IMR-90 (cell line): ENCODE measurements at regions not wholly inside any gene's neighbourhood (a gene's known extent, or its start where the extent isn't known, plus 50 kb on each side); places are given as distances from the start of the nearest gene placed in this dataset.

Experiments used
- ATAC-seq: fragments of 200-7000 bp; cut with Tn5 transposase; 2 replicates; pipeline ENCODE4 v1.9.1; 2020; ENCODE audit warnings: low read depth, mild to moderate bottlenecking, moderate library complexity
- BruUV-seq: library from RNA; stranded (reverse); fragments of 400-500 nt; replicated peaks from 2 replicates; lab custom pipeline; 2021; lab: Mats Ljungman, UMichigan
- CTCF ChIA-PET: fragments of 300-600 bp; formaldehyde crosslinking; extraction: SDS; loops from one replicate; lab custom pipeline; 2021; ENCODE audit warnings: antibody characterized with exemption; lab: Yijun Ruan, JAX
- POLR2A ChIA-PET: fragments of 300-600 bp; sonication (Branson Sonifier 250); formaldehyde crosslinking; loops from one replicate; lab custom pipeline; 2022; ENCODE audit warnings: antibody characterized with exemption; ENCODE audit not compliant: unreplicated experiment; lab: Charles Lee
- DNase-seq: peaks from one replicate; pipeline ENCODE4 v3.0.0; 2013
- H2AFZ ChIP-seq: replicated peaks from 2 replicates; pipeline ENCODE3; 2013; ENCODE audit warnings: low read length, mild to moderate bottlenecking; ENCODE audit not compliant: poor library complexity
- H2AK5ac ChIP-seq: 2 replicates; pipeline ENCODE4 v1.6.1; 2013; ENCODE audit warnings: low read depth, low read length, inconsistent platforms
- H2AK9ac ChIP-seq: replicated peaks from 2 replicates; pipeline ENCODE3; 2013; ENCODE audit warnings: mild to moderate bottlenecking, low read depth, low read length, moderate library complexity; ENCODE audit not compliant: poor library complexity
- H2BK120ac ChIP-seq: 2 replicates; pipeline ENCODE4 v1.6.1; 2013; ENCODE audit warnings: low read depth, low read length, inconsistent platforms
- H2BK15ac ChIP-seq: 3 replicates; pipeline ENCODE4 v1.6.1; 2013; ENCODE audit warnings: low read depth, low read length, inconsistent platforms
- H2BK20ac ChIP-seq: 2 replicates; pipeline ENCODE4 v1.6.1; 2013; ENCODE audit warnings: low read depth, mild to moderate bottlenecking, inconsistent platforms, low read length, moderate library complexity
- H2BK5ac ChIP-seq: 2 replicates; pipeline ENCODE4 v1.6.1; 2013; ENCODE audit warnings: mild to moderate bottlenecking, low read depth, low read length, inconsistent platforms; ENCODE audit not compliant: poor library complexity, severe bottlenecking
- H3K14ac ChIP-seq: replicated peaks from 2 replicates; pipeline ENCODE4 v1.6.1; 2013; ENCODE audit warnings: low read depth, low read length, inconsistent platforms
- H3K18ac ChIP-seq: 2 replicates; pipeline ENCODE4 v1.6.1; 2013; ENCODE audit warnings: low read depth, low read length, control low read depth
- H3K23ac ChIP-seq: 2 replicates; pipeline ENCODE4 v1.6.1; 2013; ENCODE audit warnings: low read depth, low read length, inconsistent platforms
- H3K27ac ChIP-seq: 2 replicates; pipeline ENCODE4 v1.5.1; 2013; ENCODE audit warnings: mild to moderate bottlenecking, control low read depth, low read length; ENCODE audit not compliant: insufficient read depth
- H3K27me3 ChIP-seq: 2 replicates; pipeline ENCODE4 v1.6.1; 2013; ENCODE audit warnings: low read length; ENCODE audit not compliant: control insufficient read depth, insufficient read depth
- H3K36me3 ChIP-seq: 2 replicates; pipeline ENCODE4 v1.6.1; 2013; ENCODE audit warnings: low read length, mixed read lengths; ENCODE audit not compliant: control insufficient read depth, insufficient read depth
- H3K4ac ChIP-seq: 2 replicates; pipeline ENCODE4 v1.6.1; 2013; ENCODE audit warnings: low read depth, low read length, inconsistent platforms
- H3K4me1 ChIP-seq: 2 replicates; pipeline ENCODE4 v1.6.1; 2013; ENCODE audit warnings: low read length, mixed read lengths; ENCODE audit not compliant: control insufficient read depth, insufficient read depth
- H3K4me2 ChIP-seq: 2 replicates; pipeline ENCODE4 v1.6.1; 2013; ENCODE audit warnings: low read depth, mild to moderate bottlenecking, control low read depth, low read length, moderate library complexity
- H3K4me3 ChIP-seq: 2 replicates; pipeline ENCODE4 v1.5.1; 2013; ENCODE audit warnings: low read depth, mild to moderate bottlenecking, control low read depth, low read length, moderate library complexity; ENCODE audit not compliant: insufficient read depth
- H3K56ac ChIP-seq: 2 replicates; pipeline ENCODE4 v1.6.1; 2013; ENCODE audit warnings: low read length, inconsistent platforms; ENCODE audit not compliant: insufficient read depth; ENCODE audit errors: extremely low read depth
- H3K79me1 ChIP-seq, 2 experiments: 2 replicates each; pipeline ENCODE4 v1.6.1; 2013; ENCODE audit warnings: low read length in 2 of 2, inconsistent platforms in 1 of 2, low read depth in 1 of 2
- H3K9ac ChIP-seq: 2 replicates; pipeline ENCODE4 v1.6.1; 2013; ENCODE audit warnings: low read depth, low read length, control low read depth
- H3K9me1 ChIP-seq: 2 replicates; pipeline ENCODE4 v1.6.1; 2013; ENCODE audit warnings: low read length, inconsistent platforms; ENCODE audit not compliant: insufficient read depth
- H3K9me3 ChIP-seq: 2 replicates; pipeline ENCODE4 v1.6.1; 2013; ENCODE audit warnings: low read length; ENCODE audit not compliant: control insufficient read depth, insufficient read depth
- H4K20me1 ChIP-seq: 2 replicates; pipeline ENCODE4 v1.6.1; 2013; ENCODE audit warnings: low read length, inconsistent platforms; ENCODE audit not compliant: insufficient read depth
- H4K5ac ChIP-seq: 2 replicates; pipeline ENCODE4 v1.6.1; 2013; ENCODE audit warnings: mild to moderate bottlenecking, low read depth, low read length, control low read depth
- H4K8ac ChIP-seq, 2 experiments: 2 replicates each; pipeline ENCODE4 v1.6.1; 2013; ENCODE audit warnings: low read depth in 2 of 2, low read length in 2 of 2, control low read depth in 1 of 2, inconsistent platforms in 1 of 2
- H4K91ac ChIP-seq: 2 replicates; pipeline ENCODE4 v1.6.1; 2013; ENCODE audit warnings: low read depth, low read length, inconsistent platforms; ENCODE audit not compliant: insufficient read depth
- BHLHE40 ChIP-seq: fragments of 150-350 bp; IDR thresholded peaks from 2 replicates; pipeline ENCODE4 v1.6.1; 2016; ENCODE audit warnings: mild to moderate bottlenecking, low read depth, low read length
- CEBPB ChIP-seq: IDR thresholded peaks from 2 replicates; pipeline ENCODE4 v1.6.1; 2012; ENCODE audit warnings: low read depth, low read length, improper control_type of control experiment
- CHD1 ChIP-seq: IDR thresholded peaks from 2 replicates; pipeline ENCODE4 v1.6.1; 2012; ENCODE audit warnings: low read depth, low read length, improper control_type of control experiment
- CTCF ChIP-seq: conservative IDR thresholded peaks from 2 replicates; pipeline ENCODE4 v1.5.1; 2012; ENCODE audit warnings: mild to moderate bottlenecking, low read depth, low read length, improper control_type of control experiment
- FOS ChIP-seq: fragments of 150-350 bp; IDR thresholded peaks from 2 replicates; pipeline ENCODE4 v1.6.1; 2016; ENCODE audit warnings: low read depth, low read length
- MAFK ChIP-seq: IDR thresholded peaks from 2 replicates; pipeline ENCODE4 v1.6.1; 2012; ENCODE audit warnings: low read depth, low read length, improper control_type of control experiment
- MAZ ChIP-seq: IDR thresholded peaks from 2 replicates; pipeline ENCODE4 v1.6.1; 2012; ENCODE audit warnings: low read depth, mild to moderate bottlenecking, low read length, improper control_type of control experiment, moderate library complexity, borderline replicate concordance
- MXI1 ChIP-seq: IDR thresholded peaks from 2 replicates; pipeline ENCODE4 v1.6.1; 2012; ENCODE audit warnings: low read depth, mild to moderate bottlenecking, low read length, moderate library complexity, borderline replicate concordance
- NFE2L2 ChIP-seq: fragments of 150-350 bp; IDR thresholded peaks from 2 replicates; pipeline ENCODE4 v1.6.1; 2016; ENCODE audit warnings: low read depth, mild to moderate bottlenecking, low read length
- POLR2A ChIP-seq: IDR thresholded peaks from 2 replicates; pipeline ENCODE4 v1.6.1; 2012; ENCODE audit warnings: mild to moderate bottlenecking, low read depth, low read length
- RAD21 ChIP-seq: IDR thresholded peaks from 2 replicates; pipeline ENCODE4 v1.6.1; 2012; ENCODE audit warnings: low read length, improper control_type of control experiment
- RFX5 ChIP-seq: IDR thresholded peaks from 2 replicates; pipeline ENCODE4 v1.8.0; 2012; ENCODE audit warnings: low read depth, mild to moderate bottlenecking, low read length, moderate library complexity
- SMC3 ChIP-seq: fragments of 150-350 bp; IDR thresholded peaks from 2 replicates; pipeline ENCODE4 v1.6.1; 2016; ENCODE audit warnings: low read depth, mild to moderate bottlenecking, antibody characterized with exemption, low read length, moderate library complexity
- WGBS, 2 experiments: methylation state at CpG; one replicate each; pipeline versions ENCODE4 v1.1.5 to v1.1.7; 2013; ENCODE audit warnings: missing lambda C conversion rate in 2 of 2; ENCODE audit not compliant: insufficient read length in 1 of 2; ENCODE audit errors: extremely low coverage in 2 of 2; 5-methylcytosine and 5-hydroxymethylcytosine counted together
- dilution Hi-C: fragments of 300-500 bp; cut with HindIII; formaldehyde crosslinking; loops from one replicate; pipeline ENCODE4 v1.14.3; 2018; ENCODE audit warnings: low sequenced_read_pairs; ENCODE audit not compliant: unreplicated experiment
- in situ Hi-C: fragments of 300-500 bp; cut with MboI; formaldehyde crosslinking; loops from 3 replicates; pipeline ENCODE4 v1.14.3; 2019; ENCODE audit warnings: low sequenced_read_pairs, inconsistent platforms, mixed read lengths
- intact Hi-C: fragments of 100-400 bp; cut with micrococcal nuclease; formaldehyde crosslinking; loops from 2 replicates; pipeline ENCODE4 v1.10.0; 2022
- TF ChIP-seq, protein P1 (sequence below): fragments of 150-350 bp; IDR thresholded peaks from 2 replicates; pipeline ENCODE4 v1.6.1; 2017; ENCODE audit warnings: mild to moderate bottlenecking, antibody characterized with exemption, low read length, low read depth
- TF ChIP-seq, protein P2 (sequence below): fragments of 150-350 bp; IDR thresholded peaks from 2 replicates; pipeline ENCODE4 v1.6.1; 2016; ENCODE audit warnings: low read depth, mild to moderate bottlenecking, low read length, moderate library complexity, borderline replicate concordance

DNA sequence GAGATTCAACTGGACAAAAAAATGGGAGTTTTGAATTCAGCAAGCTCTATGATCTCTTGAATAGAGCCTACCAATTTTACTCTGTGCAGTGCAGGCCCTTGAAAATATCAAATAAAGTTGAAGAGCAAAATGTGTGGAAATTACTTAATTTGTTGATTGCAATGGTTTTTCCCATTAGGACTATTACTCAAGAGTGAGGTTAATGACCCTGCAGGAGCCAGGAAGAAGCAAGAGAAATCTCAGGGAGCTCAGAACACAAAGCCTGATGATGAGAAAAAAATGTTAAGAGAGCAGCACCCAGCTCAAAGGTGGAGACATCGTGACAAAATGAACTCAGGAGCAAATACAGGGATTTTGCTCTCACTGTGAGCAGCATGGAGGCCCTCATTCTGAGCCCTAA, 337.6 kb upstream of the TRIB2 start:
- POLR2A ChIA-PET, result no interaction called here

More for the DNA sequence above, 337.6 kb upstream of the TRIB2 start:
- no peak overlapping the region for H3K27ac ChIP-seq
- DNase-seq (no peak), ATAC-seq (no peak)
- H3K56ac ChIP-seq, result no peak overlapping the region
- no peak overlapping the region for H2AK9ac ChIP-seq
- no peak overlapping the region for H2BK15ac ChIP-seq
- H4K8ac ChIP-seq, result no peak overlapping the region
- CTCF ChIA-PET, result no interaction called here
- H3K18ac ChIP-seq, result no peak overlapping the region
- H3K9me3 ChIP-seq, result no peaks in the 10 kb centered on the region
- no TSS peak for BruUV-seq
- H2AK5ac ChIP-seq, result no peak overlapping the region
- H3K9ac ChIP-seq, result no peak overlapping the region
- no peak for TF ChIP-seq BHLHE40
- no peak for TF ChIP-seq FOS
- no peak for TF ChIP-seq SMC3
- no peak for TF ChIP-seq MAFK
- no peak for TF ChIP-seq MAZ
- TF ChIP-seq, protein P1, sequence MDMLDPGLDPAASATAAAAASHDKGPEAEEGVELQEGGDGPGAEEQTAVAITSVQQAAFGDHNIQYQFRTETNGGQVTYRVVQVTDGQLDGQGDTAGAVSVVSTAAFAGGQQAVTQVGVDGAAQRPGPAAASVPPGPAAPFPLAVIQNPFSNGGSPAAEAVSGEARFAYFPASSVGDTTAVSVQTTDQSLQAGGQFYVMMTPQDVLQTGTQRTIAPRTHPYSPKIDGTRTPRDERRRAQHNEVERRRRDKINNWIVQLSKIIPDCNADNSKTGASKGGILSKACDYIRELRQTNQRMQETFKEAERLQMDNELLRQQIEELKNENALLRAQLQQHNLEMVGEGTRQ, result no peak
- TF ChIP-seq CEBPB, result no peak
- TF ChIP-seq, protein P2, sequence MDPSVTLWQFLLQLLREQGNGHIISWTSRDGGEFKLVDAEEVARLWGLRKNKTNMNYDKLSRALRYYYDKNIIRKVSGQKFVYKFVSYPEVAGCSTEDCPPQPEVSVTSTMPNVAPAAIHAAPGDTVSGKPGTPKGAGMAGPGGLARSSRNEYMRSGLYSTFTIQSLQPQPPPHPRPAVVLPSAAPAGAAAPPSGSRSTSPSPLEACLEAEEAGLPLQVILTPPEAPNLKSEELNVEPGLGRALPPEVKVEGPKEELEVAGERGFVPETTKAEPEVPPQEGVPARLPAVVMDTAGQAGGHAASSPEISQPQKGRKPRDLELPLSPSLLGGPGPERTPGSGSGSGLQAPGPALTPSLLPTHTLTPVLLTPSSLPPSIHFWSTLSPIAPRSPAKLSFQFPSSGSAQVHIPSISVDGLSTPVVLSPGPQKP, result no peak
- no peak for TF ChIP-seq POLR2A
- TF ChIP-seq RAD21, result no peak
- TF ChIP-seq RFX5, result no peak
- TF ChIP-seq CHD1, result no peak
- no peak for TF ChIP-seq MXI1
- TF ChIP-seq CTCF, result no peak
- no peak for TF ChIP-seq NFE2L2
- H3K4me3 ChIP-seq, result no peak overlapping the region
- H4K20me1 ChIP-seq, result no peaks in the 10 kb centered on the region
- no peak overlapping the region for H2BK20ac ChIP-seq
- H2BK120ac ChIP-seq, result no peak overlapping the region
- intact Hi-C loops (no loop called here), in situ Hi-C loops (no loop called here), dilution Hi-C loops (no loop called here)
- no peak overlapping the region for H3K14ac ChIP-seq
- no peak overlapping the region for H3K4ac ChIP-seq
- no peaks in the 10 kb centered on the region for H3K9me1 ChIP-seq
- H2BK5ac ChIP-seq, result no peak overlapping the region
- H3K4me2 ChIP-seq, result no peak overlapping the region
- no peak overlapping the region for H2AFZ ChIP-seq
- H3K36me3 ChIP-seq, result no peaks in the 10 kb centered on the region
- no peaks in the 10 kb centered on the region for H3K4me1 ChIP-seq
- no peak overlapping the region for H4K91ac ChIP-seq
- no peaks in the 10 kb centered on the region for H3K79me1 ChIP-seq
- H3K27me3 ChIP-seq, result no peaks in the 10 kb centered on the region
- H4K5ac ChIP-seq, result no peak overlapping the region
- H3K23ac ChIP-seq, result no peak overlapping the region
- WGBS, 2 experiments, result 100% methylated on average over 1 of the region's 1 CpG; no CpG with 5 or more reads in 1 of the 2 experiments
